ENCODE measurements at regions not wholly inside any gene's neighbourhood (a gene's known extent, or its start where the extent isn't known, plus 50 kb on each side); places are given as distances from the start of the nearest gene placed in this dataset.

- DNase-seq (ENCODE audit: low read depth, low spot score), result no peak
- peaks cover 54% of the 10 kb centered on the region for H3K9me3 ChIP-seq (ENCODE audit: control insufficient read depth, insufficient read depth, low read length)
- no peaks in the 10 kb centered on the region for H3K27me3 ChIP-seq (ENCODE audit: control insufficient read depth, insufficient read depth, low read length)
- no peak overlapping the region for H3K4me3 ChIP-seq (ENCODE audit: low read depth, low read length)
- ChIA-PET CTCF (no interaction called here), POLR2A (no interaction called here)
- TF ChIP-seq CTCF (IDR thresholded peaks at IDR 0.05; ENCODE audit: low read depth, low read length), result no peak
- no peak overlapping the region for H3K27ac ChIP-seq (ENCODE audit: low read depth, low read length)
These were observed 190.0 kb upstream of the MKI67 start for GRCh38 chr10:128316121-128316726.

- TF ChIP-seq CTCF (IDR thresholded peaks at IDR 0.05; ENCODE audit: low read depth, low read length), result no peak
- no peak overlapping the region for H3K4me3 ChIP-seq (ENCODE audit: low read depth, low read length)
- no peak for DNase-seq (ENCODE audit: low read depth, low spot score)
- peaks cover 48% of the 10 kb centered on the region for H3K9me3 ChIP-seq (ENCODE audit: control insufficient read depth, insufficient read depth, low read length)
- POLR2A ChIA-PET, result no interaction called here
- CTCF ChIA-PET, result no interaction called here
- H3K27me3 ChIP-seq (ENCODE audit: control insufficient read depth, insufficient read depth, low read length), result no peaks in the 10 kb centered on the region
- H3K27ac ChIP-seq (ENCODE audit: low read depth, low read length), result no peak overlapping the region
These were observed 190.7 kb upstream of the MKI67 start for GRCh38 chr10:128316925-128317324.

GRCh38 chr10:128318366-128318765, 192.1 kb upstream of the MKI67 start:
- CTCF ChIA-PET, result no interaction called here
- DNase-seq (ENCODE audit: low read depth, low spot score), result no peak
- H3K27me3 ChIP-seq (ENCODE audit: control insufficient read depth, insufficient read depth, low read length), result no peaks in the 10 kb centered on the region
- POLR2A ChIA-PET, result no interaction called here
- H3K4me3 ChIP-seq (ENCODE audit: low read depth, low read length), result no peak overlapping the region
- TF ChIP-seq CTCF (IDR thresholded peaks at IDR 0.05; ENCODE audit: low read depth, low read length), result no peak
- H3K9me3 ChIP-seq (ENCODE audit: control insufficient read depth, insufficient read depth, low read length), result peaks cover 52% of the 10 kb centered on the region
- no peak overlapping the region for H3K27ac ChIP-seq (ENCODE audit: low read depth, low read length)

GRCh38 chr10:128318913-128319312, 192.7 kb upstream of the MKI67 start:
- Histone ChIP-seq H3K27me3 (ENCODE audit: control insufficient read depth, insufficient read depth, low read length) (no peaks in the 10 kb centered on the region), H3K9me3 (ENCODE audit: control insufficient read depth, insufficient read depth, low read length) (peaks cover 58% of the 10 kb centered on the region), H3K4me3 (ENCODE audit: low read depth, low read length) (no peak overlapping the region), H3K27ac (ENCODE audit: low read depth, low read length) (no peak overlapping the region)
- no peak for TF ChIP-seq CTCF (IDR thresholded peaks at IDR 0.05; ENCODE audit: low read depth, low read length)
- POLR2A ChIA-PET, result no interaction called here
- CTCF ChIA-PET, result no interaction called here
- DNase-seq (ENCODE audit: low read depth, low spot score), result no peak

- no peaks in the 10 kb centered on the region for H3K27me3 ChIP-seq (ENCODE audit: control insufficient read depth, insufficient read depth, low read length)
- DNase-seq (ENCODE audit: low read depth, low spot score), result no peak
- ChIA-PET POLR2A (no interaction called here), CTCF (no interaction called here)
- H3K4me3 ChIP-seq (ENCODE audit: low read depth, low read length), result no peak overlapping the region
- peaks cover 75% of the 10 kb centered on the region for H3K9me3 ChIP-seq (ENCODE audit: control insufficient read depth, insufficient read depth, low read length)
- no peak overlapping the region for H3K27ac ChIP-seq (ENCODE audit: low read depth, low read length)
- no peak for TF ChIP-seq CTCF (IDR thresholded peaks at IDR 0.05; ENCODE audit: low read depth, low read length)
These were observed 195.9 kb upstream of the MKI67 start for GRCh38 chr10:128322106-128322505.
